ENCODE measurements at regions not wholly inside any gene's neighbourhood (a gene's known extent, or its start where the extent isn't known, plus 50 kb on each side); places are given as distances from the start of the nearest gene placed in this dataset.
"Not testable (repeated sequence)": the region's sequence is repeated elsewhere in the genome, so short reads cannot be mapped to it uniquely, and the experiment has no call there.

- DNase-seq (ENCODE audit: low read depth in 1 of 2, low spot score in 2 of 2) = no peak
- no peaks in the 10 kb centered on the region for H3K27me3 ChIP-seq (replicated peaks)
- H3K36me3 ChIP-seq = no peaks in the 10 kb centered on the region
- H3K4me1 ChIP-seq (replicated peaks) = peaks cover 15% of the 10 kb centered on the region
- H3K9me3 ChIP-seq (replicated peaks) = no peaks in the 10 kb centered on the region
- no peak overlapping the region for H3K27ac ChIP-seq
- H3K4me3 ChIP-seq = no peak overlapping the region
These were observed 1198.3 kb downstream of the GALC start for GRCh38 chr14:86794689-86795088.

GRCh38 chr14:86790408-86791364 lies 1202.3 kb downstream of the GALC start:
- no peaks in the 10 kb centered on the region for H3K27me3 ChIP-seq (replicated peaks)
- H3K4me3 ChIP-seq = no peak overlapping the region
- H3K36me3 ChIP-seq = no peaks in the 10 kb centered on the region
- no peak for DNase-seq (ENCODE audit: low read depth in 1 of 2, low spot score in 2 of 2)
- no peaks in the 10 kb centered on the region for H3K4me1 ChIP-seq (replicated peaks)
- no peaks in the 10 kb centered on the region for H3K9me3 ChIP-seq (replicated peaks)
- no peak overlapping the region for H3K27ac ChIP-seq

GRCh38 chr14:86788224-86788623 lies 1204.8 kb downstream of the GALC start:
- H3K9me3 ChIP-seq (replicated peaks) = no peaks in the 10 kb centered on the region
- H3K4me3 ChIP-seq = no peak overlapping the region
- H3K27ac ChIP-seq = no peak overlapping the region
- H3K4me1 ChIP-seq (replicated peaks) = no peaks in the 10 kb centered on the region
- H3K27me3 ChIP-seq (replicated peaks) = no peaks in the 10 kb centered on the region
- no peaks in the 10 kb centered on the region for H3K36me3 ChIP-seq
- DNase-seq (ENCODE audit: low read depth in 1 of 2, low spot score in 2 of 2) = no peak

GRCh38 chr14:86787717-86788116 lies 1205.3 kb downstream of the GALC start:
- H3K9me3 ChIP-seq (replicated peaks) = no peaks in the 10 kb centered on the region
- no peaks in the 10 kb centered on the region for H3K27me3 ChIP-seq (replicated peaks)
- no peak overlapping the region for H3K27ac ChIP-seq
- no peak overlapping the region for H3K4me3 ChIP-seq
- no peaks in the 10 kb centered on the region for H3K4me1 ChIP-seq (replicated peaks)
- no peaks in the 10 kb centered on the region for H3K36me3 ChIP-seq
- no peak for DNase-seq (ENCODE audit: low read depth in 1 of 2, low spot score in 2 of 2)

- Histone ChIP-seq H3K4me3 (no peak overlapping the region), H3K9me3 (replicated peaks) (no peaks in the 10 kb centered on the region), H3K36me3 (no peaks in the 10 kb centered on the region), H3K27ac (no peak overlapping the region), H3K27me3 (replicated peaks) (no peaks in the 10 kb centered on the region), H3K4me1 (replicated peaks) (peaks cover 9% of the 10 kb centered on the region)
- DNase-seq (ENCODE audit: low read depth in 1 of 2, low spot score in 2 of 2) = no peak
These were observed 1210.8 kb downstream of the GALC start for GRCh38 chr14:86782092-86782580.

- no peaks in the 10 kb centered on the region for H3K9me3 ChIP-seq (replicated peaks)
- H3K4me3 ChIP-seq = no peak overlapping the region
- no peaks in the 10 kb centered on the region for H3K36me3 ChIP-seq
- H3K27me3 ChIP-seq (replicated peaks) = no peaks in the 10 kb centered on the region
- DNase-seq (ENCODE audit: low read depth in 1 of 2, low spot score in 2 of 2) = no peak
- H3K4me1 ChIP-seq (replicated peaks) = peaks cover 9% of the 10 kb centered on the region
- no peak overlapping the region for H3K27ac ChIP-seq
These were observed 1212.0 kb downstream of the GALC start for GRCh38 chr14:86780876-86781510.

- H3K27ac ChIP-seq = no peak overlapping the region
- DNase-seq (ENCODE audit: low read depth in 1 of 2, low spot score in 2 of 2) = no peak
- H3K27me3 ChIP-seq (replicated peaks) = no peaks in the 10 kb centered on the region
- H3K36me3 ChIP-seq = no peaks in the 10 kb centered on the region
- peaks cover 9% of the 10 kb centered on the region for H3K4me1 ChIP-seq (replicated peaks)
- no peaks in the 10 kb centered on the region for H3K9me3 ChIP-seq (replicated peaks)
- H3K4me3 ChIP-seq = no peak overlapping the region
These were observed 1212.5 kb downstream of the GALC start for GRCh38 chr14:86780461-86780860.

- DNase-seq (ENCODE audit: low read depth in 1 of 2, low spot score in 2 of 2) = no peak
- H3K4me3 ChIP-seq = no peak overlapping the region
- H3K36me3 ChIP-seq = no peaks in the 10 kb centered on the region
- no peaks in the 10 kb centered on the region for H3K9me3 ChIP-seq (replicated peaks)
- no peaks in the 10 kb centered on the region for H3K27me3 ChIP-seq (replicated peaks)
- H3K4me1 ChIP-seq (replicated peaks) = peaks cover 9% of the 10 kb centered on the region
- H3K27ac ChIP-seq = no peak overlapping the region
These were observed 1213.6 kb downstream of the GALC start for GRCh38 chr14:86779416-86779815.

GRCh38 chr14:86777963-86778602 lies 1214.9 kb downstream of the GALC start:
- Histone ChIP-seq H3K4me1 (replicated peaks) (peaks cover 9% of the 10 kb centered on the region), H3K9me3 (replicated peaks) (no peaks in the 10 kb centered on the region), H3K36me3 (no peaks in the 10 kb centered on the region), H3K27me3 (replicated peaks) (no peaks in the 10 kb centered on the region), H3K4me3 (no peak overlapping the region), H3K27ac (0 out of 2 replicates have a peak overlapping the region, but pooled peaks have one; percentile 12)
- DNase-seq (ENCODE audit: low read depth in 1 of 2, low spot score in 2 of 2) = peak in 1 of 2 experiments; percentile 29

- not testable (repeated sequence) for H3K36me3 ChIP-seq; H3K4me1 ChIP-seq (replicated peaks); H3K9me3 ChIP-seq (replicated peaks); H3K27ac ChIP-seq; DNase-seq (ENCODE audit: low read depth in 1 of 2, low spot score in 2 of 2); H3K4me3 ChIP-seq; H3K27me3 ChIP-seq (replicated peaks)
These were observed 1217.1 kb downstream of the GALC start for GRCh38 chr14:86775896-86776295.

- H3K36me3 ChIP-seq = no peaks in the 10 kb centered on the region
- no peak for DNase-seq (ENCODE audit: low read depth in 1 of 2, low spot score in 2 of 2)
- no peak overlapping the region for H3K4me3 ChIP-seq
- H3K4me1 ChIP-seq (replicated peaks) = peaks cover 9% of the 10 kb centered on the region
- no peaks in the 10 kb centered on the region for H3K27me3 ChIP-seq (replicated peaks)
- H3K27ac ChIP-seq = no peak overlapping the region
- H3K9me3 ChIP-seq (replicated peaks) = no peaks in the 10 kb centered on the region
These were observed 1218.1 kb downstream of the GALC start for GRCh38 chr14:86774916-86775315.

- no peaks in the 10 kb centered on the region for H3K9me3 ChIP-seq (replicated peaks)
- H3K4me3 ChIP-seq = no peak overlapping the region
- no peaks in the 10 kb centered on the region for H3K27me3 ChIP-seq (replicated peaks)
- no peaks in the 10 kb centered on the region for H3K4me1 ChIP-seq (replicated peaks)
- H3K27ac ChIP-seq = no peak overlapping the region
- H3K36me3 ChIP-seq = no peaks in the 10 kb centered on the region
- no peak for DNase-seq (ENCODE audit: low read depth in 1 of 2, low spot score in 2 of 2)
These were observed 1220.9 kb downstream of the GALC start for GRCh38 chr14:86772075-86772474.

GRCh38 chr14:86770186-86770585 lies 1222.8 kb downstream of the GALC start:
- Histone ChIP-seq H3K27ac (no peak overlapping the region), H3K36me3 (no peaks in the 10 kb centered on the region), H3K4me1 (replicated peaks) (no peaks in the 10 kb centered on the region), H3K27me3 (replicated peaks) (no peaks in the 10 kb centered on the region), H3K9me3 (replicated peaks) (no peaks in the 10 kb centered on the region), H3K4me3 (no peak overlapping the region)
- DNase-seq (ENCODE audit: low read depth in 1 of 2, low spot score in 2 of 2) = no peak

- Histone ChIP-seq H3K9me3 (replicated peaks) (no peaks in the 10 kb centered on the region), H3K27ac (no peak overlapping the region), H3K36me3 (no peaks in the 10 kb centered on the region), H3K4me3 (no peak overlapping the region), H3K27me3 (replicated peaks) (no peaks in the 10 kb centered on the region), H3K4me1 (replicated peaks) (no peaks in the 10 kb centered on the region)
- DNase-seq (ENCODE audit: low read depth in 1 of 2, low spot score in 2 of 2) = no peak
These were observed 1226.5 kb downstream of the GALC start for GRCh38 chr14:86766469-86766868.
